NCI-H2196 (cell line): ENCODE measurements at regions not wholly inside any gene's neighbourhood (a gene's known extent, or its start where the extent isn't known, plus 50 kb on each side); places are given as distances from the start of the nearest gene placed in this dataset.

Experiments used
- DNase-seq: peaks from one replicate; lab custom pipeline; 2025; ENCODE audit not compliant: unreplicated experiment; lab: John Stamatoyannopoulos, UW

DNA sequence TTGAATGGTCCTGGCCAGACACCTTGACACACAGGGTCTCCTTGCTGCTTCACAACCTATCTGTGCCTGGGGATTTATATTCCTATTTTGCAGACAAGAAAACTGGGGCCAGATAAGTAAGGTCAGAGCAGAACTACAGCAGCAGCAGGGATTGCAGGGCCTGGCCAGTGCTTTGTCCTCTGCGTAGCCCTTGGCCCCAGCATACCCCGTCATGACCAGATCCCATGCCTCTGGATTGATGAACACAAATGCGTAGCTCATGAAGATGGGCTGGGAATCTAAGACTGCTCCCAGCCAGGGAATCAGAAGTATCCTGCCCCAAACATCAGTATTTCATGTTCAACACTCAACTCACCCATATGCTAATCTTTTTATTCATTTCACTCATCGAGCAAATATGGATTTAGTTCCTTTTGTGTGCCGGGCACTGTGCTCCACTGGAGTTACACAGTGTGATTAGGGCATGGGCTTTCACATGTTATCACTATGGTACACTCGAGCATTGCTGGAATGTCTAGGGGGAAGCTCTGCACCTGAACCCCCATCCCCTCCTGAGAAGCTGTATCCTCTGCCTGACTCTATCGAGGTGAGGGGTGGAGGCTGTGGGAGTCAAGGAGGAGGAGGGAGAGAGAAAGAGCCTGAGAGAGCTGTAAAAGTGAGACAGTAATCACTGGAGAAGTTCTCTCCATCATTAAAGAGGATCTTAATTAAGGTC is 143.3 kb downstream of the CYP26B1 start:
- DNase-seq: no peak

DNA sequence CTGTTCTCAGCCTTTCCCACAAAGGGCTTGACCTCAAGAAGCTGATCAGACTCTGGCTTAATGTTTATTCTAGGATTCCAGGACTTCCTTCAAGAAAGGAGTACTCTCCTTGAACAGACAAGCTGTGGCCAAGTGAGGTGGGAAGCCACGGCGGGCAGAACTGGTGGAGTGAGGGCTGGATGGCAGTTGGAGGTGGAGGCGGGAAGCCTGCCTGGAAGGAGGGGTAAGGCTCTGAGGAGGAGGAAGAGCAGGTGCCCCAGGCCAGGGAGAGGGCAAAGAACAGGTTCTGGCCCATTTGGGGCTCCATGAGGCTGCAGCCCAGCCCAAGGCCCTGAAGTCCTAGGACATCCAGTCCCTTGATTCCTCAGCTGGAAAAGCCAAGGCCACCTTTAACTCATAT is 143.9 kb downstream of the CYP26B1 start:
- DNase-seq: no peak

DNA sequence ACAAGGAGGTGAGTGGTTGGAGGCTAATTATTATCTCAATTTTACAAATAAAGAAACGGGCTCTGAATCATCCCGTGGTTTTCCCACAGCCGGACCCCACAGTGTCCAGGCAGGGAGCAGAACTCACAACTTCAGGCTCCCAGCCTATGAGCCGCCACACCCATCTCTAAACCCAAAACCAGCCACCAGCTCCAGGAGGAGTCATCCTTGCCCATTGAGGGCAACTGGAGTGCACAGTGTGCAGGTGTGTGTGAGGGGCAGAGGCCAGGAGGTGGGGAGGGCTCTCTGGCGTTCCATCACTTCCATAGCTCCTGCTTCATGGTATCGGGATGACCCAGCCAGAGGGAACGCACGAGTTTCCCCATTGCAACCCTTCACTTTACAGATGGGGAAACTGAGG is 144.5 kb downstream of the CYP26B1 start:
- DNase-seq: no peak

DNA sequence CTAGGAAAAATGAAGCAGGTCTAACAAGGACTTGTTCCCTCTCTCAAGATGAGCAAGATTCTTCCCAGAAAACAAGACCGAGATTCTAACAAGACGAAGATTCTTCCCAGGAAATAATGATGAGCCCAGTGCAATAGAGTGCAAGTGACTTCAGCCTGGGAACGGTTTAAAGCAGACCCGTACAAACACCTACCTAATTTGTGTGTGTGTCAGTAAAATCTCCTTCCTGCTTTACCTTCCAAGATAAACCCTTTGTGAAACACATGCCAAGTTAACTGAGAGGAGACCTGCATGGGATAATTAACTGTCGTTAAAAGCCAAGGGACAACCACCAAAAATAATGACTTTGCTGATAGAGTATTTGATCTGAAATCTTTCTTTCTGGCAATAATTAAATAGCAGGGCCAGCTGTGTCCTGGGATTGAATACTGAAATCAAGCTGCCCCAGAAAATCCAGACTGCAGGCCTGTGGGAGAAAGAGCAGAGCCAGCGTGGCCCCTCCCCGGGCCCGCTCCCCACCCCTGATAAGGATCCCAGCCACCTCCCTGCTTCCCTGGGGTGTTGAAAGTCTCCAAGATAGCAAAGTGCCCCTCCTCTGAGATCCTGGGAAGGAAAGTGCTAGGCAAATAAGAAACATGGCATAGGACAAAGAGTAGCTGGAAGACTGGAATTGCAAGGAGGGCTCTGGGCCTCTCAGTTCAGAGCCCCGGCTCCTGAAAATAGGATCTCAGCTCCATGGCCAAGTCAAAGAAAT is 145.5 kb downstream of the CYP26B1 start:
- no peak for DNase-seq

DNA sequence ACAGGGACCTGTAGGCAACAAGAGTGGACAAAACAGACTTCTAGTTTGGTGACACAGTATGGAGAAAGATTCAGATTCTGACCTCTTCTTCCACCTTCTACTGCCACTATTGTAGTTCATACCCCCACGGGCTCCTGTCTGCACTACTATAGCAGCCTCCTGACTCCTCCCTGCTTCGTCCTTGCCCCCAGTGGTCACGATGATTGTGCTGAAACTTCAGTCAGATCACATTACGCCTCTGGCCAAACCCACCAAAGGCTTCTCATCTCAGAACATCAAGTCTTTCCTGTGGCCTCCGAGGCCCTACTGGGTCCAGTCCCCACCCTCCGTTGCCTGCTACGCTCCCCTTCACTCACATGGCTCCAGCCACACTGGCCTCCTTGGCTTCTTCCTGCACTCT is 147.6 kb downstream of the CYP26B1 start:
- no peak for DNase-seq

DNA sequence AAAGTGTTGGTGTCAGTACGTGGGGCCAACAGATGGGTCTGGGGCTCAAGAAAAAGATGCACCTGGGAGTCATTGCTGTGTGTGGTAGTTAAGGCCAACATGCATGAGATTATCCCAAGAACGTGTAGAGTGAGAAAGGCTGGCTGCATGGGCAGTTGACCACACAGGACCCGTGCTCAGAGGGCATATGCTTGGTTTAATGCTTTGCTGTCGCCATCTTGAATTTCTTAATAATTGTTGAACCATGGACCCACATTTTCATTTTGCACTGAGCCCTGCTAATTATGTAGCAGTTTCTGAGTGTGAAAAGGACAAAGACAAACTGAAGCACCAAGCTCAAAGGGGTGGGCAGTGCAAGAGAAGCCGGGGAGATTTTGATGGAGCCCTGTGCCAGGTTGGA is 148.1 kb downstream of the CYP26B1 start:
- no peak for DNase-seq

DNA sequence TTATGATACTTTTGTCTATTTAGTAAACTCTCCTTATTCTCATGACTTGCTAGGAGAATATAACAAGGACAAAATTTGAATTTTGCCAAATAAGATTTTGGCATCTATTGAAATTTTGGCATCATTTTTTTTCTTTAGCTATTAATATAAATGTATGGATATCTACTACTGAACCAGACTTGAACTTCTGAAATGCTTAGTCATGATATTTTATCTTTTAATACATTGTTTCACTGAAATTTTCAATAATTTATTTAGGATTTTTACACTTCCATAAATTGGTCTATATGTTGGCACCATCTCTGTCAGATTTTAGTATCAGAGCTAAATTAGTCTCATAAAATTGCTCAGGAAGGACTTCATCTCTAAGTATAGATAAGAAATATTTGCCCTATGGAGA is 149.8 kb downstream of the CYP26B1 start:
- no peak for DNase-seq

DNA sequence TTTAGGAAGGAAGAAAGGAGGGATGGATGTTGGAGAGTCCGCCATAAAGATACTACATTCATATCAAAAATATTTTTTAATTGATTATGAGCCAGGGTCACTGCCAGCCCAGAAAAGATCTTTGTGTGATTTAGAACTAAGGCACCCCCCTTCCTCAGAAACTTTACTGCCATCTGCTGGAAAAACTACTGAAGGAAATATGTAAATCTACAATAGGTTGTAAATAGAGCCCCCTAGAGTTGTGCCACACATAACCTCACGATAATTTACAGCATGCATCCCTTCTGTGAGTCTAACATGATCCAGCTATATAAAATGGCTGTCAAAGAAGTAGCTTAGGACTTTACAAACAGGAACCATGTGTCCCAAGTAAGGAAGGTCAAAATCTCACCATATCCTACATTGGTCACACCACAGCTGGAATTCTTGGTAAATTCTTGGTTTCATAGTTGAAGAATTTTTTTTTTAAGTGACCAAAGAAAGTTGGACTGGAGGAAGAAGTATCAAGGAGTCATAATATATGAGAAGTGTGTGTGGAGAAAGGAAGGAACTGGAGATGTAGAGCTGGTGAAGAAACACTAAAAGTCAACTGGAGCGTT is 152.5 kb downstream of the CYP26B1 start:
- peak; percentile 0 for DNase-seq

DNA sequence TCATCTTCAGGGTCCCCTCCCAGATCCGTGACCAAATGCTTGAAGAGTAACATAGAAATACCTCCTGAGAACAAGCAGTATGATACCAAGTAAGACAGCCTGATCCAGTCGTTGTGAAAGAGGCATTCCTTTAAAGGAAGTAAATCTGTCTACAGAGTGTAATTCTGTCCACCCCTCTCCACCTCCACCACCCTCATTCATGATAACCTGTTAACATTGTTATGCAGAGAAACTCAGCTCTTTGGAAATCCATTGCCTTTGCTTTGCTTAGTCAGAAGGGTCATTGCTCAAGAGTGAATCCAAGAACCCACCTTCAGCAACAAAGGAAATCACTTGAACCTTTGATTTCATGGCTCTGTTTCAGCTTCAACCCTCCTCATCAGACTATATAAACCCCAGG is 155.6 kb downstream of the CYP26B1 start:
- no peak for DNase-seq

DNA sequence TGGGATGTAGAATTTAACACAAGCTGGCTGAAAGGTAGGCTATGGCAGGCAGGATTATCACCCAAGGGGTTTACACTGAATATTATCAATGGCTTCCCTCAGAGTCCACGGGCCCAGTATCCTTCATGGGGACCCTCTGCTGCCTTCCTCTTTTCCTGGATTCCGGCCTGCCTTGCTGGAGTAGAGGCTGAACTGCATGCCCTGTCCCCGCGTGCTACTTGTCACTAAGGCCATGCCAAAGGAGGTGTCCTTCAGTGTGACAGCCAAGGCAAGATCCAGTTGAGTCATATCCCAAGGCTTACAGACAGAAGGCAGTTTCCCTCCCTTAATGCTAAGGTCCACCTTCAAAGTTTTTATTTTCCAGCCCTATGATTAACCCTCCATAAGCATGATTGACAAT is 156.3 kb downstream of the CYP26B1 start:
- no peak for DNase-seq

DNA sequence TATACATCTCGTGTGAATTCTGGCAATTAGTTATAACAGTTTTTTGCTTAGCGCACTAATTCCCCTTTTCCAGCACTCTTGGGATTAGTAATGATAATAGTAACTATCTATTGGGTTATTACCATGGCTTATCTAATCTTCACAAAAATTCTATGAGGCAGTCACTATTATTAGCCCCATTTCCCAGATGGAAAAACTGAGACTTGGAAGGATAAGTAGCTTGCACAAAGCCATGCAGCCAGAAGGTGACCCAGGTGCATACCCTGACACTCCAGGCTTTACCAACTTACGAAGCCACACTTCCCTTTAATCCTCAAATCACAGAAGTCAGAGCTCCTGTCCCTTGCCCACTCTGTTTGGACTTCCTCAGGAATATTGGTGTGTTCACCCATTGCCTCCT is 156.8 kb downstream of the CYP26B1 start:
- DNase-seq: no peak

DNA sequence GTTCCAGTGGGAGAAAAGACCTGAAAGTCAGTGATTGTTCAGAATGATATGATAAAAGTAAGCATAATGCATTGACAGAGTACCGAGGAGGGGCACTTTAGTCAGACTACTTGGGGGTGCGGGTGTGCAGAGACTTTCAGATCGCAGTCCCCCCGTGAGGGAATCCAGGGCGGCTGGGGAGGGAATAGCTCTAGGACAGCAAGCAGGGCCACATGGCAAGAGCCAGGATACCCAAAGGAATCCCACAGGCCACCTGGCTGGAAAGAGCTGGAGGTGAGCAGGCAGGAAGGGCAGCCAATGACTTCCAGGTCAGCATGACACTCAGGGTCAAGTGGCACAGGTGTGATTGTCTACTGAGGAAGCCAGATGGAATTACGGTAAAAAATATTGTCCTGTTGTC is 157.5 kb downstream of the CYP26B1 start:
- DNase-seq: no peak

DNA sequence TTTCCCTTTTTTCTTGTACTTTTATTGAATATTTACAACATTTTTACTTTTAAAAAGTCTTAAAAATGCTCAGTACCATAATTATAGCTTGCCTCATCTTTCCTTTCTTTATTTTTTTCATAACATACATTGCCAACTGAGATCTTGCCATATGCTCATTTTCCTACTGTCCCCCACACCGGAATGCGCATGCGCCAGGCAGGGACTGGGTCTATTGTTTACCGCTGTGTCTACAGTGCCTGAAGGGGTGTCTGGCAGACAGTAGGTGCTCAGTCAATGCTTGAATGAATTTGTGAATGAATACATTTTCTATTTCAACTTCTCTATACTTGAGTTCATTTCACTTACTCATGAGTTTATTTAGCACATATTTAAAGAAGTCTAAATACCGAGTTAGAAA is 158.0 kb downstream of the CYP26B1 start:
- no peak for DNase-seq

DNA sequence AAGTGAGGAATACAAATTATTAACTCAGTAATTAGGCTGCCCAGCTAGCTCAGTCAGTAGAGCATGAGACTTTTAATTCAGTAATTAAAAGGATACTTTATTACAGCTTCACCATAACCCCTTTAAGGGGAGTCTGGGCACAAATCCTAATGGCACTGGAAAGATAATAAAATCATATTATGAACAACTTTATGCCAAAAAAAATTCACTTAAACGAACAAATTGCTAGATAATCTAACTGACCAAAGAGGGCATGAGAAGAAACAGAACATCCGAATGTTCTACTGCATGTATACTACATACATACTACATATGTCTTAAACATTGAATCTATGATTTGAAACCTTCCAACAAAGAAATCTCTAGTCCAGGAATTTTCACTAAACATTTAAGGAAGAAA is 159.5 kb downstream of the CYP26B1 start:
- no peak for DNase-seq

DNA sequence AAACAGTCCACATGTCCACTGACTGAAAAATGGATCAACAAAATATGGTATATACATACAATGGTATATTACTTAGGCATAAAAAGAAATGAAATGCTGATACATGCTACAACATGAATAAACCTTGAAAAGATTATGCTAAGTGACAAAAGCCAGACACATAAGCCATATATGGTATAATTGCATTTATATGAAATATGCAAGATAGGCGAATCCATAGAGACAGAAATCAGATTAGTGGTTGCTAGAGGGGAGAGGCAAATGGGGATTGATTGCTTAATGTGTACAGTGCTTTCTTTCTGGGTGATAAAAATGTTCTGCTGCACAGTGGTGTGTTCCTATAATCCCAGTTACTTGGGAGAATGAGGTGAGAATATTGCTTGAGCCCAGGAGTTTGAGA is 171.0 kb downstream of the CYP26B1 start:
- DNase-seq: no peak

DNA sequence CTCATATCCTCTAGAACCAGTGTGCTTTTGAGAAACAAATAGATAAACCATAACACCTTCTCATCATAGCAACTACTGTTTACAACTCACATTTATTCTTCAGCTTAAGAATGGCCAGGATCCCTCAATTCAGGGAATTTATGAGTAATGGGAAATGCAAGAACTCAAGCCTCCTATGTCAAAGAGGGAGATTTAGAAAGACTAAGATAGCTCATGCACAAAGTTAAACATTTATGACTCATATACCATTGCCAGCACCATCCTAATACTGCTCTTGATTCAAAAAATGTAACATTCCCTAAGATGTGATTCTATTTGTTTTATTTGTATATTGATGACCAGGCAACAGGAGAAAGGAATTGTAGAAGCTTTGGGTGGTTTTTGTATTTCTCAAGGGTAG is 172.8 kb downstream of the CYP26B1 start:
- no peak for DNase-seq

DNA sequence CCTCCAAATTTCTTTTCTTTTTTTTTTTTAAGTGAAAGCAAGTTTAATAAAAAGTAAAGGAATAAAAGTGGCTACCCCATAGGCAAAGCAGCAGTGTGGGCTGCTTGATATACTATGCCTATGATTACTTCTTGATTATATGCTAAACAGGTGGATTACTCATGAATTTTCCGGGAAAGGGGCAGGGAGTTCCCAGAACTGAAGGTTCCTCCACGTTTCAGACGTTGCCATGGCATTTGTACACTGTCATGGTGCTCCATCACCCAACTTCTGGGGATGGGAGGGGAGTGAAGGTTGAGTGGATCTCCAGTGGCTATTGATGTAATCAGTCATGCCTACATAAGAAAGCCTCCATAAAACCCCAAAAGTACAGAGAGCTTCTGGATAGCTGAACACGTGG is 176.2 kb downstream of the CYP26B1 start:
- no peak for DNase-seq

DNA sequence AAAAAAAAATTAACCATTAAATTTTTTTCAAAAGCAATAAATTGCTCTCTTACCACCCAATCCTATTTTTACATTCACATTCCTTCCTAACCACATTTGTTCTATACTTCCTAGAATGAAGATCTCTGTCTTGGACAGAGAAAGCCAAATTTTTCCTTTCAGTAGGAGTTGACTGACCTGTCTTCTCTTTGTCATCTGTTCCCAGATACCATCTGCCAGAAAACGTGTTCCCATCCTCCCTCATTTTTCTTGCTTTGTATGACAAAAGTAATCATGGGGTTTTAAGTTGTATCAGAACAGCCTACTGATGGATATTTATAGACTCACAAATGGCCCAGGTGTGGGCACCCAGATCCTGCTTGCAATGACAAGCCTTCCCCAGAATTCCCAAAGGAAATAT is 182.1 kb downstream of the CYP26B1 start:
- DNase-seq: no peak

DNA sequence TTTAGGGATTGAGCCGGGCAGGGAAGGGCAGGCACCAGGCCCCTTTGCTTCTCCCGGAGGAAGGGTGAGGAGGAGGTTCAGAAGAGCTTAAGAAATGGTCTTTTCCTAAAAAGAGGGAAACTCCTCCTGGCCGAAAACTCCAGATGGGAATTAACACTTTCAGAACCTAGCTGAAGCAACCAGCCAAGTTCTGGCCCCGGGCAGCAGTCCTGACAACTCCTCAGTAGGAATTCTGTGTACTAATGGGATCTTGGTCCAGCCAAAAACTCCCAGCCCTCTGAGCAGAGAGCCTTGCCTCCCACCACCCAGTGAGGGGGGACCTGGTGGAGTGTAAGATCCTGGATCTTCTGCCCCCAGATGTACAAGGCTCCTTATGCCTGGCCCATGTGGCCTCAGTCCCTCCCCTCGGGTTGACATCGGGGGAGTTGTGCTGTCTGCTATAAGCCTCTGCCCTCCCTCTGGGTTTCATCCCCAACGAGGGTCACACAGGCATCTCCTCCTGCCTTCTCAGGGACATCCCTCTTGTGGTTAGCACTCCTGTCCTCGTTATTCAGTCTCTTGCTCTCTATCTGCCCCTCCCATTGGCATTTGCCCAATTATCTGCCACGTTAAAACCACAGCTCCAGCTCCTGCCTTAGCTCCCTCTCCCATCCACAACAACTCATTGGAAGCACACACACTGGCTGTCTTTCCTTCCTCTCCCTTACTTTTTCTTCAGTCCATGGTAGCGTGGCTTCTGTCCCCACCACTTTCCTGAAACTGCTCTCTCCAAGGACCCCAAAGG is 184.6 kb downstream of the CYP26B1 start:
- DNase-seq: no peak

DNA sequence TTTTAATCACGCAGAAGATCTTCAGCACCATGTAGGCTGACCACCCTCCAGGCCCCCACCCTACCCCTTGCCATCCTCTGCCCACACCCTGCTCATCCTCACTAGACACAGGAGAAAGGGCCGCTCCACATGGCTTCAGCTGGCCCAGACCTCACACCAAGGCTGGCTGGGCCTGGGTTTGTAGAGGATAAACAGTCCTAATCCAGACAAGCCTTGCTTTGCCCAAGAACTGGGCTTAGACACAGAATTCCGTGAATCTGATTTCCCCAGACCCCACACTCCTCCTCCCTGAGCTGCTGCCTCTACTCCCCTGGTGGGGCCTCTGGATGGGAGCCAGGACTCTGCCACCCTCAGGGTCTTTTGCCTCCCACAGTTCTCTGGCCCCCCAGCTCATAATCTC is 185.3 kb downstream of the CYP26B1 start:
- DNase-seq: no peak

DNA sequence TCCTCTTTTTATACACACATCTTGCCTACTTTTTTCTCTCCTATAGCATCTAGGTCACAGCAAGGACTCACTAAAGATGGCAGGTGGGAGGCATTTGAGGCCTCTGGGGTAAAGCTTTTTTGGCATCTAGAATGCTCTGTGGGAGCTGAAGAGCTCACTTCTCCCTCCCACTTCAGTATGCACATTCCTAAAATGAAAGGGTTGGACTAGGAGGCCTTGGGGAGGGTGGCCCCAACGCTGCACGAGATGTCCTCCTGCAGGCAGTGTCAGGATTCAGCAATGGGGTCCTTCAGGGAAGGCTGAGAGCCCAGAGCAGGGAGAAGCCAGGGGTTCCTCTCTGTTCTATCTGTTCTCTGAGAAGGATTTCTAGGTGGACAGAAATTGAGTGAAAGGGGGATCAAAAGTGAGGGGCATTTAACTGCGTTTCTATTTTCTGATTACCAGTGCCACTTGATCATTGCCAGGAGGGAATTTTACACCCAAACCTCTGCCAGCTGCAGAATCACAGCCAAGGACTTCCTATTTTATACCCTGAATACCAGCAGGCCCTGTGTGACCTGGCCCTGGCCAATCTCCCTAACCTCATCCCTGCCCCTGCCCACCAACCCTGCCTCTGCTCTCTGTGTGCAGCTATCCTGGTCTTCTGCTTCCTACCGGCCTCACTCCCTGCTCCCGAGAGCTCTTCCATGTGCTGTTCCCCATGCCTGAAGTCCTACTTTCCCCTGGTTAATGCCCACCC is 186.2 kb downstream of the CYP26B1 start:
- DNase-seq: no peak
